HEK293T (cell line): ENCODE measurements at regions not wholly inside any gene's neighbourhood (a gene's known extent, or its start where the extent isn't known, plus 50 kb on each side); places are given as distances from the start of the nearest gene placed in this dataset.
"Not testable (repeated sequence)": the region's sequence is repeated elsewhere in the genome, so short reads cannot be mapped to it uniquely, and the experiment has no call there.

Experiments
- CTCF ChIA-PET: fragments of 350-600 bp; formaldehyde crosslinking; extraction: SDS; loops from one replicate; lab custom pipeline; 2021; ENCODE audit warnings: antibody characterized with exemption, inconsistent platforms; lab: Yijun Ruan, JAX
- POLR2A ChIA-PET: fragments of 350-600 bp; formaldehyde crosslinking; extraction: SDS; loops from one replicate; lab custom pipeline; 2020; ENCODE audit warnings: antibody characterized with exemption, inconsistent platforms; lab: Yijun Ruan, JAX
- DNase-seq: peaks from one replicate; pipeline ENCODE4 v3.0.0; 2012; ENCODE audit warnings: mixed read lengths; ENCODE audit errors: extremely low spot score
- ARNT ChIP-seq: fragments of 450-650 bp; IDR thresholded peaks from 2 replicates; pipeline ENCODE4 v1.6.1; 2017; ENCODE audit warnings: mild to moderate bottlenecking
- BHLHE40 ChIP-seq: fragments of 450-650 bp; IDR thresholded peaks from 2 replicates; pipeline ENCODE4 v1.6.1; 2016; ENCODE audit warnings: mild to moderate bottlenecking, moderate library complexity, borderline replicate concordance
- CTBP1 ChIP-seq: fragments of 450-650 bp; IDR thresholded peaks from 2 replicates; pipeline ENCODE4 v1.6.1; 2016; ENCODE audit warnings: borderline replicate concordance
- ELF4 ChIP-seq: fragments of 450-650 bp; IDR thresholded peaks from 2 replicates; pipeline ENCODE4 v1.6.1; 2017; ENCODE audit warnings: antibody characterized with exemption
- FOXA1 ChIP-seq: fragments of 450-650 bp; IDR thresholded peaks from 2 replicates; pipeline ENCODE4 v1.6.1; 2016; ENCODE audit warnings: mild to moderate bottlenecking
- FOXK2 ChIP-seq: fragments of 450-650 bp; IDR thresholded peaks from 2 replicates; pipeline ENCODE4 v1.6.1; 2016; ENCODE audit warnings: mild to moderate bottlenecking
- FOXM1 ChIP-seq: fragments of 450-650 bp; IDR thresholded peaks from 2 replicates; pipeline ENCODE4 v1.6.1; 2017; ENCODE audit warnings: mild to moderate bottlenecking, borderline replicate concordance
- HDGF ChIP-seq: fragments of 450-650 bp; IDR thresholded peaks from 2 replicates; pipeline ENCODE4 v1.6.1; 2017; ENCODE audit warnings: antibody characterized with exemption, borderline replicate concordance
- L3MBTL2 ChIP-seq: fragments of 450-650 bp; conservative IDR thresholded peaks from 2 replicates; pipeline ENCODE4 v1.6.1; 2016; ENCODE audit warnings: mild to moderate bottlenecking
- LEF1 ChIP-seq: fragments of 450-650 bp; IDR thresholded peaks from 2 replicates; pipeline ENCODE4 v1.6.1; 2017; ENCODE audit warnings: mild to moderate bottlenecking, borderline replicate concordance
- NFRKB ChIP-seq: fragments of 450-650 bp; IDR thresholded peaks from 2 replicates; pipeline ENCODE4 v1.6.1; 2016; ENCODE audit warnings: mild to moderate bottlenecking, moderate library complexity
- SP1 ChIP-seq: fragments of 450-650 bp; IDR thresholded peaks from 2 replicates; pipeline ENCODE4 v1.6.1; 2017
- SUZ12 ChIP-seq: fragments of 450-650 bp; IDR thresholded peaks from 2 replicates; pipeline ENCODE4 v1.6.1; 2016; ENCODE audit warnings: mild to moderate bottlenecking
- TARDBP ChIP-seq: fragments of 450-650 bp; IDR thresholded peaks from 2 replicates; pipeline ENCODE4 v1.6.1; 2016
- ZNF384 ChIP-seq: fragments of 450-650 bp; IDR thresholded peaks from 2 replicates; pipeline ENCODE4 v1.6.1; 2016
- TF ChIP-seq, protein P1 (sequence below): fragments of 450-650 bp; IDR thresholded peaks from 2 replicates; pipeline ENCODE4 v1.6.1; 2016

GRCh38 chrX:127129510-127129909 is 310.0 kb downstream of the PRR32 start:
- POLR2A ChIA-PET: no interaction called here
- no peak for DNase-seq
- CTCF ChIA-PET: no interaction called here
- TF ChIP-seq FOXM1: no peak

DNA sequence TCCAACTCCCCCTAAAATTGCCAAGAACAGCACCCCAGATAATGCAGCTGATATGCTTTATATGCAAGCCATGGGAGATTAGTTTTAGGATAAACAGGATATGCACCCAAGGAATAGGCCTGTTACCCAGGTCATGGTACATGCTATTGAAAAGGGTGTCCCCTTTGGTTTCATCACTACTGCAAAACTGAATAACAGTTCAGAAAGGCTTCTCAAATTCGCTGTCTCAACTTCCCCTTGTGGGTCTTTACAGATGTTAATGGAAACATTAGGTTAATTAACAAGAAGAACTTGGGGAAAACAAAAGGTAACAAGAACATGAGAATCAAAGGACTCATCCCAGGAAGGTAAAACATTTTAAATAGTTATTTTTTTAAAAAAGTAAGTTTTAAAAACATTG is 318.7 kb downstream of the PRR32 start:
- no peak for TF ChIP-seq TARDBP
- TF ChIP-seq LEF1: no peak
- TF ChIP-seq BHLHE40: no peak
- TF ChIP-seq ARNT: no peak
- no peak for TF ChIP-seq HDGF
- TF ChIP-seq, protein P1, sequence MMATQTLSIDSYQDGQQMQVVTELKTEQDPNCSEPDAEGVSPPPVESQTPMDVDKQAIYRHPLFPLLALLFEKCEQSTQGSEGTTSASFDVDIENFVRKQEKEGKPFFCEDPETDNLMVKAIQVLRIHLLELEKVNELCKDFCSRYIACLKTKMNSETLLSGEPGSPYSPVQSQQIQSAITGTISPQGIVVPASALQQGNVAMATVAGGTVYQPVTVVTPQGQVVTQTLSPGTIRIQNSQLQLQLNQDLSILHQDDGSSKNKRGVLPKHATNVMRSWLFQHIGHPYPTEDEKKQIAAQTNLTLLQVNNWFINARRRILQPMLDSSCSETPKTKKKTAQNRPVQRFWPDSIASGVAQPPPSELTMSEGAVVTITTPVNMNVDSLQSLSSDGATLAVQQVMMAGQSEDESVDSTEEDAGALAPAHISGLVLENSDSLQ: no peak
- TF ChIP-seq FOXK2: no peak
- no peak for TF ChIP-seq ZNF384
- no peak for TF ChIP-seq CTBP1
- TF ChIP-seq L3MBTL2: no peak
- TF ChIP-seq ELF4: no peak
- no peak for TF ChIP-seq FOXM1
- no peak for TF ChIP-seq SP1
- no peak for TF ChIP-seq FOXA1
- TF ChIP-seq NFRKB: no peak
- CTCF ChIA-PET: no interaction called here
- POLR2A ChIA-PET: no interaction called here
- DNase-seq: no peak

- no peak for TF ChIP-seq LEF1
- CTCF ChIA-PET: no interaction called here
- DNase-seq: no peak
- POLR2A ChIA-PET: no interaction called here
Measured at GRCh38 chrX:127177966-127178365, 358.4 kb downstream of the PRR32 start.

DNA sequence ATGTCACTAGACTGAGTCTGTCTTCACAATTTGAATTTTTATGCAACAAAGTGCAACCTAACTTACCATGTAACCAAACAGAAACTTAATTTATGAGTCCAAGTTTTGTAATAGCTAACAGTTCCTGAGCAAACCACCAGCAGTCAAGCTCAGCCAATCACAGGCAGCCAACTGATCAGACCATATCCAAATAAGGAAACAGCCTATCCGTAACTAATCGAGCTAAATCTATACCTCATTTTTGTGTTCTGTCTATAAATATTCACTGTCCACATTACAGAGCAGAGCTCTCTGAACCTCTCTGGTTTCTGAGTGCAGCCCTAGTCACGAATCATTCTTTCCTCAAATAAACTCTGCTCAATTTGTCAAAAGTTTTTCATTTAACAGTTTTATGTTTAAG is 367.6 kb downstream of the PRR32 start:
- no peak for DNase-seq
- CTCF ChIA-PET: no interaction called here
- TF ChIP-seq TARDBP: no peak
- TF ChIP-seq, protein P1: no peak
- no peak for TF ChIP-seq ELF4
- no peak for TF ChIP-seq ARNT
- TF ChIP-seq HDGF: no peak
- no peak for TF ChIP-seq FOXK2
- TF ChIP-seq LEF1: no peak
- no peak for TF ChIP-seq SP1
- no peak for TF ChIP-seq BHLHE40
- TF ChIP-seq NFRKB: no peak
- no peak for TF ChIP-seq SUZ12
- TF ChIP-seq CTBP1: no peak
- POLR2A ChIA-PET: no interaction called here

DNA sequence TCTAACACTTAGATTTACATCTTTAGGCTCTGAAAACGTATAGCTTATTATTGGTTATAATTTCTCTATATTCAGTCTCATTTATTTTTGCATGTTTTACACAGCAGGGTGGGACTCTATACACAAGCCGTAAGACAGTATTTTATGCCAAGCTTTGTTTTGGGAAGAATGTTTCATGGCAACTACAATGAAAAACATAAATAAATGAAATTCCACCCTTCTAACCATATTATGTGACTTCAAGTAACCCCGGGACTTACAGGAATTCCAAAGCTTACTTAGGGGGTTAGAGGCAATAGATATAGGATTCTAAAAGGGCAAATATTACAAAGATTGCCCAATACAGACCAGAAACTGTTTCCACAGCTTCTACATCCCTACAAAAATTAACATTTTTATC is 370.9 kb downstream of the PRR32 start:
- no peak for DNase-seq
- POLR2A ChIA-PET: no interaction called here
- CTCF ChIA-PET: no interaction called here
- no peak for TF ChIP-seq SUZ12
- no peak for TF ChIP-seq ARNT
- no peak for TF ChIP-seq CTBP1
- no peak for TF ChIP-seq BHLHE40
- TF ChIP-seq, protein P1: no peak
- TF ChIP-seq FOXA1: no peak
- TF ChIP-seq NFRKB: no peak
- TF ChIP-seq FOXM1: no peak
- TF ChIP-seq LEF1: no peak
- TF ChIP-seq FOXK2: no peak
- TF ChIP-seq ZNF384: no peak
- TF ChIP-seq TARDBP: no peak
- TF ChIP-seq SP1: no peak
- no peak for TF ChIP-seq ELF4
- TF ChIP-seq L3MBTL2: no peak
- TF ChIP-seq HDGF: no peak

- no peak for DNase-seq
- ChIA-PET CTCF (no interaction called here), POLR2A (no interaction called here)
- TF ChIP-seq FOXK2: no peak
- no peak for TF ChIP-seq BHLHE40
- TF ChIP-seq FOXA1: no peak
- TF ChIP-seq, protein P1: no peak
- TF ChIP-seq HDGF: no peak
- no peak for TF ChIP-seq ARNT
- TF ChIP-seq TARDBP: no peak
- TF ChIP-seq SP1: no peak
- no peak for TF ChIP-seq SUZ12
- TF ChIP-seq FOXM1: no peak
- no peak for TF ChIP-seq L3MBTL2
- no peak for TF ChIP-seq NFRKB
- TF ChIP-seq ZNF384: no peak
- TF ChIP-seq CTBP1: no peak
- TF ChIP-seq ELF4: no peak
- TF ChIP-seq LEF1: no peak
Measured at GRCh38 chrX:127207326-127207725, 387.8 kb downstream of the PRR32 start.

- CTCF ChIA-PET, POLR2A ChIA-PET: not testable (repeated sequence)
Measured at GRCh38 chrX:127221821-127222220, 402.3 kb downstream of the PRR32 start.

More at GRCh38 chrX:127221821-127222220, 402.3 kb downstream of the PRR32 start:
- not testable (repeated sequence) for DNase-seq
